HT1080 (cell line): ENCODE measurements at regions not wholly inside any gene's neighbourhood (a gene's known extent, or its start where the extent isn't known, plus 50 kb on each side); places are given as distances from the start of the nearest gene placed in this dataset. TPM values are rescaled to one million over a fixed set of nuclear protein-coding genes. Genes with fewer than 3 reads are reported as not detected.
A peak's percentile ranks its signal among the peaks of the same experiment; 100 is the strongest.

Experiments used
- DNase-seq: peaks from one replicate; pipeline ENCODE4 v3.0.0-alpha.2; 2015; ENCODE audit warnings: low read depth
- small RNA-seq: library from RNA; depleted of rRNA; stranded (forward); fragments of <200 nt; gene quantifications from one replicate; pipeline ENCODE3, GENCODE V24; 2014

DNA sequence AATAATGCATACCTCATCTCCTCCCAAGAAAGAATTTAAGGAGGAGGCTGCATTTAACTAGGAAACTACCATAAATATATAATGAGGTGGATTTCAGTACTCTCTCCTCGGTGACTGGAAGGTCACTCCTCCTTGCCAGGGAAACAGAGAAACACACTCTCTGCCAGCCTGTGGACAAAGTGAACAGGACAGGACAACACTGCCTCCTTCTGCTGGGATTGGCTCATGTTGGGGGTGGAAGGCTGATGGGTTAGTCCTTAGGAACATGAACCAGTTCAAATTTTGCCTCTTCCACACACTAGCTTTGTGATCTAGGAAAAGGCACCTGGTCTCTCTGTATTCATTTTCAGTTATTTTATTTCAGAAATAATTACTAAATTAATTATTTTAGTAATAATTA, 50.6 kb upstream of the STEAP4 start:
- DNase-seq: peak; percentile 54

Small RNAs in the stretch of these regions (small RNA-seq; reads per million reads assigned to genes)
- gene EIF4A1P13 (not detected), gene RF00272 (not detected)
